ENCODE measurements at regions not wholly inside any gene's neighbourhood (a gene's known extent, or its start where the extent isn't known, plus 50 kb on each side); places are given as distances from the start of the nearest gene placed in this dataset.
"Not testable (repeated sequence)": the region's sequence is repeated elsewhere in the genome, so short reads cannot be mapped to it uniquely, and the experiment has no call there.

DNA sequence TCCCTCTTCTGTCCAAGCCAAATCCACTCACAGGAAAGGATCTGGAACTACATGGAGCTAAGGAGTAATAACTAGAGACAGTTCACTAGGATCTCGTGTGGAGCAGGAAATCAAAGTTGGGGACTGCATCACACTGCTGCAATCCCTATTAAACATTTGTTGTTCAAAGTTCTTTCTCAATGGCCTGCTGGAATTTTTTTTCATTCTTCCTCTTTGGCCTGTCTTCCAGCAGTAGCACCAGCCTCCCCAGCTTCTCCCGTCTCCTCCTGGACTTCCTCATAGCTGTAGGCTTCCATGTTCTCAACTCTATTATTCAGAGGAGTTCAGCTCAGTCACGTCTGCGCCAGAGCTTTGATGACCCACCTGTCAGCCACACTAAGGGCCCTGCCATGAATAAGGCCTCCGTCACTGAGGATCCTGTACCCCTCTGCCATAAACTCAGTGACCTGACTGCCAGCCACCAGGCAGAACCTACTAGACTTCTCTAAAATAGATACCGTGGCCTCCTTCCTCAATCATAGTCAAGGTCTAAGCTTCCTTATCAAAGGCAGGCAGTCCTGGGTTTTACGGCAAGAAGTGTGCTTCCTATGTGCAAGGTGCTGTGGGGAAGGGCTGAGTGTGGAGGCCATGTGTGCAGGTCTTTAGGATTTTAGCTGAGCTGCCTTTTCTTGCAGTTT, 60.9 kb upstream of the PLGLB2 start:
- DNase-seq (ENCODE audit: low read depth); H3K4me3 ChIP-seq (ENCODE audit: control insufficient read depth, low read depth, low read length): not testable (repeated sequence)

DNA sequence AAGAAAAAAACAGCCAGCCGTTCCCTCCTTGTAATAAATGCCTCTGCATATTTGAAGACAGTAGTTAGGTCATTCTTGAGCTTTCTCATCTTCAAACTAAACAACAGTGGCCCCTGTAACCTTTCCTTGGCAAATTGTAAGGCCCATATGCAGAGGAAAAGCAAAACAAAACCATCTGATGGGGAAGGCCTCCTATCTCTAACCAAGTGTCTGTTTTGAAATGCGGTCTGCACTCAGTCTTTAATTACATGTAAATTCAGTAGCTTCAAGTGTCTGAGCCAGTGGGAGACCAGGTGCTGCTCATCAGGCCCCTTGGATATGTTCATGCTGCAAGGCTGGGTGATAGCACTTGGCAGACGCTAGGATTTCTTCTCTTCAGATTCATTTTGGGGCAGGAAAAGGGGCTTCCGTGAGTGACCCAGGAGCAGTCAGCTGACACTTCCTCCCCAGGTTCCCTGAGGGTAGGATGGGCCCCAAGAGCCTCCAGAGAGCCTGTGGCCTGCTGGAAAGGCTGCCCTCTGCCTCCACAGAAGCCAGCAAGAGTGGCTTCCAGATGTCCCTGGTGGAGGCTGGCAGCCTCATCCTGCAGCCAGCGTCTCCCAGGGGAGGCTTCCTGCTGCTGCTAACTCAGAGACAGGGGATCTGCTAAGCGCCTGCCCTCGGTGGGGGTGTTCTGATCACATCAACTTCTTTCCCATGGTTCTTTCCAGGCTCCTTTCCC, 60.2 kb upstream of the PLGLB2 start:
- DNase-seq (ENCODE audit: low read depth); H3K4me3 ChIP-seq (ENCODE audit: control insufficient read depth, low read depth, low read length): not testable (repeated sequence)

DNA sequence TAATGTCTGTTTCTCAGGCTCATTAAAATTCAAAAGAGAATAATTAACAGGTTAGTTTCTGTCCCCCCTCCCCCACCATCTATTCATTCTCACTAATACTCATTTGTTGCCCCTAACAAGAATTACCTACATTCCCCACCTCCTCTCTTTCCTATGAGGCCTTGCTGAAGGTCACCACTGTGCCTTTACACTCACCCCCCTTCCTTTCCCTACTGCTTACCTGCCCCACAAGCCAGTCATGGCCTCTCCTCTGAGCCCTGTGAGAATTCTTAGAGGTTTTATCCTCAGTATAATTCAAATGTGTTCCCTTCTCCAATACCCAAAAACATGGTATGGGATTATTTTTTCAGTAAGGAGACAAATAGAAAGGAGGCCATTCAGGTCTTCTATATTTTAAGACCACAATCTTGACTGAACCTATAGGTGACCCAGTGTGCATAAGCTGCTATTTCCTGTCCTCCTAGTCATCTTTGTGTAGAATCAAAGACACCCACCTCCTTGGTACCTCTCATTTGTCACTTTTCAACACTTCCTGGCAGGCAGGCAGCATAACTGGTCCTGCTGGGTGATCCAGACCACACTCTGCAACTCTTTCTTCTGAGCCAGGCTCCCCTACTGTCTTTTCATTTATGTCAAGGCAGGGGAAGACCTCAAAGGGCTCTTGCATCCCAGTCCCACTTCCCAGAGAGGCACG, 55.8 kb upstream of the PLGLB2 start:
- not testable (repeated sequence) for DNase-seq (ENCODE audit: low read depth)

GRCh38 chr2:87692914-87693313, 55.0 kb upstream of the PLGLB2 start:
- DNase-seq (ENCODE audit: low read depth); H3K4me3 ChIP-seq (ENCODE audit: control insufficient read depth, low read depth, low read length): not testable (repeated sequence)

More for the DNA sequence above, 55.8 kb upstream of the PLGLB2 start:
- H3K4me3 ChIP-seq (ENCODE audit: control insufficient read depth, low read depth, low read length): not testable (repeated sequence)

GRCh38 chr2:87693882-87694281, 54.0 kb upstream of the PLGLB2 start:
- H3K4me3 ChIP-seq (ENCODE audit: control insufficient read depth, low read depth, low read length); DNase-seq (ENCODE audit: low read depth): not testable (repeated sequence)

DNA sequence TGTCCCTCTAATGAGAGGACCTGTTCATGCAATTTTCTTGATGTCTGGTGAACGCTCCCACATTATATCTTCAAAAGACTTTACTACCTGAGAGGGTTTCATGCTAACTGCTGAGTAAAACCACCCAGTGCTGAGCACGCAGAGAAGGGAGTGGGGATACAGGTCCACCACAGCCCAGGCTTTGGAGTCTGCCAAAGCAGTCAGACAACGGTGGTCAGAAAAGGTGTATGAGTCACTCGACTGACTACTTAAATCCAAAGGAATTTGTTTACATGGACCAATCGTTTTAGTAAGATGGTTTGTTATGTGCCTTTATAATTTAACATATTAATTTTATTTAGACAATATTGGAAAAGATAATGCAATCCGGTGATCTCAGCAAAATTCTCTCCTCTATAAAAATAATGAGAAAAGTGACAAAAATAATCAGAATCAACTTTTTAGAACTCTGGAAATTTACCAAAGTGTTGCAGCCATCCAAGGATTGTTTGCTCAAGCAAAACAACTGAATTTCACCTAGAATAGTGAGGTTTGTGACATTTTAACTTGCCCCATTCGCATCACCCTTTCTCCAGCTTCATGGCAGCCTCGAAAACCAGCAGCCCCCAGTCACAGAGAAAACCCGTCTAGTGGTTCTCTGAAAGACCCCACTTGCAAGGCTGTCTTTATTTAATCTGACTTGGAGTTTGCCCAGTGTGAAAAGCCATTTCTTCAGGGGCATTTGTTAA, 52.1 kb upstream of the PLGLB2 start:
- not testable (repeated sequence) for H3K4me3 ChIP-seq (ENCODE audit: control insufficient read depth, low read depth, low read length); DNase-seq (ENCODE audit: low read depth)
